Bronchial epithelial cell (primary cell): ENCODE measurements at regions not wholly inside any gene's neighbourhood (a gene's known extent, or its start where the extent isn't known, plus 50 kb on each side); places are given as distances from the start of the nearest gene placed in this dataset.

Source experiments
- DNase-seq: peaks from one replicate; pipeline ENCODE4 v3.0.0-alpha.2; 2010; ENCODE audit warnings: low read depth
- FAIRE-seq: peaks from 2 replicates; lab custom pipeline; 2011; peaks lifted over from hg19 to GRCh38; lab: Jason Lieb, UNC
- H3K27me3 ChIP-seq: 2 replicates; pipeline ENCODE4 v1.5.1; 2011; ENCODE audit warnings: low read length; ENCODE audit not compliant: control insufficient read depth, insufficient read depth
- H3K36me3 ChIP-seq: 2 replicates; pipeline ENCODE4 v1.5.1; 2011; ENCODE audit warnings: low read length; ENCODE audit not compliant: control insufficient read depth, insufficient read depth
- H3K4me3 ChIP-seq: 2 replicates; pipeline ENCODE4 v1.5.1; 2011; ENCODE audit warnings: mild to moderate bottlenecking, low read depth, low read length, control low read depth
- CTCF ChIP-seq: IDR thresholded peaks from 2 replicates; pipeline ENCODE4 v1.5.1; 2011; ENCODE audit warnings: mild to moderate bottlenecking, moderate library complexity, low read length, control low read depth, inconsistent platforms; ENCODE audit not compliant: insufficient read depth, severe bottlenecking

GRCh38 chr4:159829184-159829583 lies 726.3 kb downstream of the RAPGEF2 start:
- TF ChIP-seq CTCF = no peak
- no peak for FAIRE-seq

GRCh38 chr4:159837071-159837470 lies 734.2 kb downstream of the RAPGEF2 start:
- TF ChIP-seq CTCF = no peak
- no peaks in the 10 kb centered on the region for H3K36me3 ChIP-seq
- no peak overlapping the region for H3K4me3 ChIP-seq
- DNase-seq (no peak), FAIRE-seq (no peak)
- no peaks in the 10 kb centered on the region for H3K27me3 ChIP-seq

More at GRCh38 chr4:159829184-159829583, 726.3 kb downstream of the RAPGEF2 start:
- Histone ChIP-seq H3K36me3 (no peaks in the 10 kb centered on the region), H3K4me3 (no peak overlapping the region), H3K27me3 (no peaks in the 10 kb centered on the region)
- no peak for DNase-seq

GRCh38 chr4:159855731-159856130 lies 752.9 kb downstream of the RAPGEF2 start:
- Histone ChIP-seq H3K4me3 (no peak overlapping the region), H3K27me3 (no peaks in the 10 kb centered on the region), H3K36me3 (no peaks in the 10 kb centered on the region)
- TF ChIP-seq CTCF = no peak
- DNase-seq = no peak
- FAIRE-seq = no peak

GRCh38 chr4:159856451-159856850 lies 753.6 kb downstream of the RAPGEF2 start:
- TF ChIP-seq CTCF = no peak
- H3K36me3 ChIP-seq = no peaks in the 10 kb centered on the region
- no peaks in the 10 kb centered on the region for H3K27me3 ChIP-seq
- H3K4me3 ChIP-seq = no peak overlapping the region
- DNase-seq (no peak), FAIRE-seq (no peak)

GRCh38 chr4:159859656-159860148 lies 756.8 kb downstream of the RAPGEF2 start:
- FAIRE-seq (no peak), DNase-seq (no peak)
- no peaks in the 10 kb centered on the region for H3K36me3 ChIP-seq
- TF ChIP-seq CTCF = no peak
- H3K4me3 ChIP-seq = no peak overlapping the region
- H3K27me3 ChIP-seq = no peaks in the 10 kb centered on the region

GRCh38 chr4:159860945-159861344 lies 758.1 kb downstream of the RAPGEF2 start:
- no peak for FAIRE-seq
- Histone ChIP-seq H3K36me3 (no peaks in the 10 kb centered on the region), H3K27me3 (no peaks in the 10 kb centered on the region), H3K4me3 (no peak overlapping the region)
- no peak for TF ChIP-seq CTCF
- no peak for DNase-seq
